HCT116 (cell line): ENCODE measurements at regions not wholly inside any gene's neighbourhood (a gene's known extent, or its start where the extent isn't known, plus 50 kb on each side); places are given as distances from the start of the nearest gene placed in this dataset.

Experiments
- ATAC-seq: fragments of 200-7000 bp; cut with Tn5 transposase; 2 replicates; pipeline ENCODE4 v1.9.1; 2020; ENCODE audit warnings: mild to moderate bottlenecking, moderate library complexity
- BruUV-seq: library from RNA; stranded (reverse); fragments of 400-500 nt; replicated peaks from 2 replicates; lab custom pipeline; 2021; lab: Mats Ljungman, UMichigan
- CTCF ChIA-PET: fragments of 300-600 bp; sonication (Branson Sonifier 250); formaldehyde crosslinking; loops from one replicate; lab custom pipeline; 2021; ENCODE audit warnings: antibody characterized with exemption; lab: Charles Lee
- POLR2A ChIA-PET: fragments of 300-600, 350-600 bp; sonication (Branson Sonifier 250); formaldehyde crosslinking; loops from one replicate; lab custom pipeline; 2021; ENCODE audit warnings: antibody characterized with exemption; lab: Charles Lee
- RAD21 ChIA-PET, 2 experiments: fragments of 300-600 bp; sonication (Branson Sonifier 250); formaldehyde crosslinking; loops; one replicate each; lab custom pipeline; 2023; ENCODE audit warnings: low total read pairs in 2 of 2; ENCODE audit not compliant: uncharacterized antibody in 2 of 2, unreplicated experiment in 2 of 2, low non-redundant PET in 1 of 2; lab: Charles Lee
- DNase-seq: peaks from one replicate; pipeline ENCODE4 v3.0.0-alpha.2; 2010; ENCODE audit warnings: low read depth, low spot score
- H2AFZ ChIP-seq: fragments of 200-600 bp; shearing (Covaris generic), sonication (generic); 2 replicates; pipeline ENCODE4 v1.6.1; 2017; ENCODE audit warnings: low read depth, mixed run types, mixed read lengths, antibody characterized with exemption, low read length; ENCODE audit not compliant: poor library complexity, severe bottlenecking
- H3K27ac ChIP-seq: 2 replicates; pipeline ENCODE4 v1.5.1; 2012; ENCODE audit warnings: low read depth, low read length
- H3K27me3 ChIP-seq: fragments of 200-600 bp; sonication (generic); 2 replicates; pipeline ENCODE4 v1.6.1; 2016; ENCODE audit warnings: mixed run types, low read length, mixed read lengths; ENCODE audit not compliant: insufficient read depth
- H3K36me3 ChIP-seq, 2 experiments: fragments of 200-500 bp in 1 of 2; fragments of 200-600 bp in 1 of 2; sonication (Bioruptor generic) in 1 of 2; sonication (generic) in 1 of 2; 2 replicates each; pipeline versions ENCODE4 v1.5.1 to v1.6.1; 2014 to 2016; ENCODE audit warnings: low read length in 2 of 2, inconsistent platforms in 1 of 2, mixed read lengths in 1 of 2, mixed run types in 1 of 2; ENCODE audit not compliant: insufficient read depth in 2 of 2, control insufficient read depth in 1 of 2
- H3K4me1 ChIP-seq, 2 experiments: fragments of 200-600 bp in 1 of 2; sonication (generic) in 1 of 2; 2 replicates each; pipeline versions ENCODE4 v1.5.1 to v1.6.1; 2012 to 2017; ENCODE audit warnings: low read length in 2 of 2, inconsistent platforms in 1 of 2, mild to moderate bottlenecking in 1 of 2, mixed read lengths in 1 of 2, mixed run types in 1 of 2, moderate library complexity in 1 of 2; ENCODE audit not compliant: insufficient read depth in 2 of 2, control insufficient read depth in 1 of 2
- H3K4me2 ChIP-seq: fragments of 200-600 bp; sonication (generic); 2 replicates; pipeline ENCODE4 v1.6.1; 2017; ENCODE audit warnings: mixed run types, low read length, mixed read lengths
- H3K4me3 ChIP-seq, 2 experiments: fragments of 200-600 bp in 1 of 2; sonication (generic) in 1 of 2; replicated peaks in 1 of 2; 2 replicates each; pipeline ENCODE4 v1.5.1; 2011 to 2016; ENCODE audit warnings: low read length in 2 of 2, control low read depth in 1 of 2, low read depth in 1 of 2, mild to moderate bottlenecking in 1 of 2, mixed read lengths in 1 of 2, mixed run types in 1 of 2
- H3K79me2 ChIP-seq: fragments of 200-600 bp; sonication (generic); 2 replicates; pipeline ENCODE4 v1.6.1; 2017; ENCODE audit warnings: mild to moderate bottlenecking, mixed run types, low read length, moderate library complexity, mixed read lengths; ENCODE audit not compliant: insufficient read depth
- H3K9ac ChIP-seq: fragments of 200-600 bp; sonication (generic); 2 replicates; pipeline ENCODE4 v1.6.1; 2016; ENCODE audit warnings: low read length, mixed read lengths
- H3K9me2 ChIP-seq: fragments of 200-600 bp; sonication (generic), shearing (Covaris generic); 2 replicates; pipeline ENCODE4 v1.6.1; 2017; ENCODE audit warnings: mixed run types, mild to moderate bottlenecking, moderate library complexity; ENCODE audit not compliant: insufficient read depth
- H3K9me3 ChIP-seq, 2 experiments: fragments of 200-500 bp in 1 of 2; fragments of 200-600 bp in 1 of 2; sonication (Bioruptor generic) in 1 of 2; sonication (generic) in 1 of 2; 2 replicates each; pipeline ENCODE4 v1.6.1; 2014 to 2017; ENCODE audit warnings: low read length in 2 of 2, mixed read lengths in 2 of 2, inconsistent platforms in 1 of 2, low read depth in 1 of 2, mild to moderate bottlenecking in 1 of 2, mixed run types in 1 of 2, moderate library complexity in 1 of 2; ENCODE audit not compliant: control insufficient read depth in 1 of 2, insufficient read depth in 1 of 2
- H4K20me1 ChIP-seq: fragments of 200-600 bp; sonication (generic), shearing (Covaris generic); 2 replicates; pipeline ENCODE4 v1.6.1; 2017; ENCODE audit warnings: mixed run types, mild to moderate bottlenecking, moderate library complexity; ENCODE audit not compliant: insufficient read depth
- EGR1 ChIP-seq: IDR thresholded peaks from 2 replicates; pipeline ENCODE4 v1.6.1; 2012; ENCODE audit warnings: low read depth
- ELF1 ChIP-seq: IDR thresholded peaks from 2 replicates; pipeline ENCODE4 v1.6.1; 2012; ENCODE audit warnings: low read depth, borderline replicate concordance
- EZH2phosphoT487 ChIP-seq: fragments of 200-600 bp; IDR thresholded peaks from 2 replicates; pipeline ENCODE4 v1.6.1; 2018; ENCODE audit warnings: antibody characterized with exemption, borderline replicate concordance
- FOSL1 ChIP-seq: IDR thresholded peaks from 2 replicates; pipeline ENCODE4 v1.6.1; 2012; ENCODE audit warnings: low read depth
- POLR2AphosphoS5 ChIP-seq: IDR thresholded peaks from 2 replicates; pipeline ENCODE4 v1.6.1; 2011; ENCODE audit warnings: mild to moderate bottlenecking, low read depth, low read length, moderate library complexity
- RAD21 ChIP-seq: IDR thresholded peaks from 2 replicates; pipeline ENCODE4 v1.6.1; 2012; ENCODE audit warnings: low read depth, mild to moderate bottlenecking
- TCF7L2 ChIP-seq: IDR thresholded peaks from 2 replicates; pipeline ENCODE4 v1.7.0; 2011; ENCODE audit warnings: borderline replicate concordance, inconsistent platforms; ENCODE audit not compliant: insufficient read depth, insufficient read length; ENCODE audit errors: extremely low read depth
- intact Hi-C: fragments of 100-400 bp; cut with micrococcal nuclease; formaldehyde crosslinking; loops from 2 replicates; pipeline ENCODE4 v1.10.0; 2022
- TF ChIP-seq, protein P1 (sequence below): IDR thresholded peaks from 2 replicates; pipeline ENCODE4 v1.6.1; 2012

GRCh38 chr2:120568975-120569268 is 166.7 kb upstream of the GLI2 start:
- Histone ChIP-seq H3K9me2 (no peaks in the 10 kb centered on the region), H3K79me2 (no peaks in the 10 kb centered on the region), H3K27ac (no peak overlapping the region), H3K4me3 (no peak overlapping the region), H3K36me3 (no peaks in the 10 kb centered on the region), H3K4me2 (no peak overlapping the region), H3K9me3 (no peaks in the 10 kb centered on the region), H3K9ac (no peak overlapping the region), H3K27me3 (no peaks in the 10 kb centered on the region), H2AFZ (no peak overlapping the region), H4K20me1 (no peaks in the 10 kb centered on the region), H3K4me1 (no peaks in the 10 kb centered on the region)
- RAD21 ChIA-PET, result no interaction called here
- BruUV-seq, result no TSS peak
- CTCF ChIA-PET, result no interaction called here
- no peak for DNase-seq
- ATAC-seq, result no peak
- POLR2A ChIA-PET, result no interaction called here
- intact Hi-C loops, result no loop called here
- TF ChIP-seq ELF1 (no peak), EZH2phosphoT487 (no peak), TCF7L2 (no peak), FOSL1 (no peak), EGR1 (no peak), POLR2AphosphoS5 (no peak)

DNA sequence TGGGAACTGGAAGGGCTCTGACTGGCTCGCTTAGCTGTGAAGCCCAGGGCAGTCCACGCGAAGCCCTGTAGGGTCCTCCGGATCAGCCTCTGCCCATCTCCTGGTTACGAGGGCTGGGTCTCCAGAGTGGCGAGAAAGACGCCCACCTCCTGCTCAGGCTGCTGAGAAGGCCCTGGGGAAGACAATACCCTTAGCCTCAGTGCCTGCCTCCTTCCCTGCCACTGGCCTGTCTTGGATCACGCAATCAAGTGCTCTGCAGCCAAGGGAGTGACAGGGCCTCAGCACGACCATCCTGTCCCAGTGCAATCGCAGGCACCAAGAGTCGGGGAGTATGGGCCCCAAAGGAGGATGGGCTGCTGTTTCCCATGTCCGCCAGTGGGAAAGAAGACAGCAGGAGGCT is 165.7 kb upstream of the GLI2 start:
- no peak overlapping the region for H3K27ac ChIP-seq
- no peaks in the 10 kb centered on the region for H3K4me1 ChIP-seq
- H3K27me3 ChIP-seq, result no peaks in the 10 kb centered on the region
- CTCF ChIA-PET, result no interaction called here
- intact Hi-C loops, result no loop called here
- H3K9me3 ChIP-seq, result no peaks in the 10 kb centered on the region
- H3K79me2 ChIP-seq, result no peaks in the 10 kb centered on the region
- H3K9ac ChIP-seq, result no peak overlapping the region
- H4K20me1 ChIP-seq, result no peaks in the 10 kb centered on the region
- no peak overlapping the region for H3K4me2 ChIP-seq
- POLR2A ChIA-PET, result no interaction called here
- DNase-seq (no peak), ATAC-seq (no peak)
- H2AFZ ChIP-seq, result no peak overlapping the region
- BruUV-seq, result no TSS peak
- RAD21 ChIA-PET, result no interaction called here
- no peak overlapping the region for H3K4me3 ChIP-seq
- H3K9me2 ChIP-seq, result no peaks in the 10 kb centered on the region
- H3K36me3 ChIP-seq, result no peaks in the 10 kb centered on the region
- TF ChIP-seq RAD21 (no peak), EGR1 (no peak)
- TF ChIP-seq, protein P1, sequence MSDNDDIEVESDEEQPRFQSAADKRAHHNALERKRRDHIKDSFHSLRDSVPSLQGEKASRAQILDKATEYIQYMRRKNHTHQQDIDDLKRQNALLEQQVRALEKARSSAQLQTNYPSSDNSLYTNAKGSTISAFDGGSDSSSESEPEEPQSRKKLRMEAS, result no peak
